ENCODE measurements at regions not wholly inside any gene's neighbourhood (a gene's known extent, or its start where the extent isn't known, plus 50 kb on each side); places are given as distances from the start of the nearest gene placed in this dataset.

DNA sequence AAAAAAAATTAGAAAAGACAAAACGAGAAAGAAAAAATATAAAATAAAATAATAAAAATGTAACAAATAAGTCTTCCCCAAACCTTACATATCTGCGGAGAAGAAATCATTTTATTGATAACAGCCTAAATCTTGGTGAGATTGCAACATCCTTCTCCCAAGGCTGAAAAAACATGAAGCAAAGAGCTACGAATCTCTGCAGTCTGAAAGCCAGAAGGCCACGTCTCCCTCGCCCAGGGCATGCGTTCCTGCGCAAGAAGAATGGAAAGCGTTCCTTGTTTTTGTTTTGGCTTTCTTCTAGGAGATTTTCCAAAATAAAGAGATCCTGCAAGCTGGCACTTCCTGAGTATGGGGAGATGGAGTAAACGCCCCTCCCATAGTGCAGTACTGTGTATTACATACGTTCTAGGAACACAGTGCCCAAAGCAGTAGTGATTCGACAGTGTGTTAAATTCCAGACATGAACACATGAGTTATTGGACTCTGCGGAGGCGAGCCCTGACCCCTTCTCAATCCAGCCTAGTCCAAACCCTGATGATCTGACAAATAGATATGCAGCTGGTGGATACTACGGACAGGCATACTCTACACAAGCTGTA is 126.7 kb upstream of the RREB1 start:
- Histone ChIP-seq H3K79me2 (ENCODE audit: control insufficient read depth, insufficient read depth, low read length) (no peaks in the 10 kb centered on the region), H3K36me3 (ENCODE audit: control insufficient read depth, insufficient read depth, low read length) (no peaks in the 10 kb centered on the region), H3K4me2 (ENCODE audit: insufficient read depth, low read length) (no peak overlapping the region), H3K27me3 (ENCODE audit: control insufficient read depth in 2 of 2, insufficient read depth in 2 of 2, low read length in 2 of 2) (no peaks in the 10 kb centered on the region), H4K20me1 (replicated peaks; ENCODE audit: control insufficient read depth, insufficient read depth, low read length) (no peaks in the 10 kb centered on the region), H3K9ac (ENCODE audit: insufficient read depth in 1 of 2, low read depth in 2 of 2, low read length in 2 of 2) (no peak overlapping the region), H3K27ac (ENCODE audit: extremely low read depth, low read depth, low read length) (no peak overlapping the region), H2AFZ (ENCODE audit: low read depth, low read length) (no peak overlapping the region), H3K9me3 (replicated peaks; ENCODE audit: control insufficient read depth, insufficient read depth, low read depth, low read length) (no peaks in the 10 kb centered on the region), H3K9me1 (ENCODE audit: control insufficient read depth, insufficient read depth, low read length) (no peaks in the 10 kb centered on the region), H3K4me3 (no peak overlapping the region), H3K4me1 (replicated peaks in 1 of 2; ENCODE audit: control insufficient read depth in 2 of 2, insufficient read depth in 2 of 2, low read length in 2 of 2) (peaks cover 3 to 5% of the 10 kb centered on the region in 2 experiments; a peak in 3 of 5 replicates)
- WGBS (ENCODE audit: insufficient coverage, low coverage, missing lambda C conversion rate) = 55% methylated on average over 14 of the region's 14 CpGs
- intact Hi-C loops (cut with micrococcal nuclease) (no loop called here), in situ Hi-C loops (cut with MboI) (no loop called here)
- ChIA-PET CTCF (ENCODE audit: low intra/inter-chr PET ratio) (no interaction called here), POLR2A (interaction anchor here (0.6 to 1.5 kb wide), 3 partner anchors 9 to 16 kb away, joined by 5 to 8 read pairs (median 5); no protein-coding TSS in a partner anchor)
- BruUV-seq (replicated peaks) = no TSS peak
- no peak; the same call in 2 of the 3 replicates for ATAC-seq
- FAIRE-seq = no peak
- DNase-seq (ENCODE audit: extremely low read depth in 1 of 4, low spot score in 3 of 4) = no peak
- peak; percentile 50; the same call in 1 of the 2 replicates for TF ChIP-seq CEBPB (tag; IDR thresholded peaks at IDR 0.05)
- TF ChIP-seq, protein P1, sequence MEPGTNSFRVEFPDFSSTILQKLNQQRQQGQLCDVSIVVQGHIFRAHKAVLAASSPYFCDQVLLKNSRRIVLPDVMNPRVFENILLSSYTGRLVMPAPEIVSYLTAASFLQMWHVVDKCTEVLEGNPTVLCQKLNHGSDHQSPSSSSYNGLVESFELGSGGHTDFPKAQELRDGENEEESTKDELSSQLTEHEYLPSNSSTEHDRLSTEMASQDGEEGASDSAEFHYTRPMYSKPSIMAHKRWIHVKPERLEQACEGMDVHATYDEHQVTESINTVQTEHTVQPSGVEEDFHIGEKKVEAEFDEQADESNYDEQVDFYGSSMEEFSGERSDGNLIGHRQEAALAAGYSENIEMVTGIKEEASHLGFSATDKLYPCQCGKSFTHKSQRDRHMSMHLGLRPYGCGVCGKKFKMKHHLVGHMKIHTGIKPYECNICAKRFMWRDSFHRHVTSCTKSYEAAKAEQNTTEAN (CRISPR knock-in tag; IDR thresholded peaks at IDR 0.05) = no peak

DNA sequence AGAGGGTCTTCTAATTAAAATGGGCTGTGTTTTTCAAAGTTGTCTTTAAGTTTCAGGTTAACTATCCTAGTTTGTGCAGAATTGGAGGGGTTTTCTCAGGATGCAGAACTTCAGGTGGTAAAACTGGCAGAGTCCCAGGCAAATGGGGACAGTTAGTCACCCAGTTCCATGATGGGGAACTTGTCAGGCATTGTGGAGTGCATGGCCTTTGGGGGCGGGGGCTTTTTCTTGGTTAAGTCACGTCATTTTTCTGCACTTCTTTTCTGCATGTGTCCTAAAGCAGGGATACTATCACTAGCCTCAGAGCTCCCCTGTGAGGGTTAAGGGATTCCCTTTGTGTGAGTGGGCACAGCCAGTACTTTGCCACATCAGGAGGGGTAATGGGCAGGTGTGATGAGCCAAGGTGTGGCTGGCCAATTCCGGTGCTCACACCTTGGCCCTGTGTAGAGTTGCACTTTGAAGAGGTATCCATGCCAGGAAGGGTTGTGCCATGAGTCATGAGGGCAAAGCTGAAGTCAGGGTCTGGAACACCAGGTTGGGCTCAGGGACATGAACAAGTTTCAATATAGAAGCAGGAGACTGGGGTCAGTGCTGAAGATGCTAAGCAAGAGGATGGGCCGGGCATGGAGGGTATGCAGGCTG is 126.0 kb upstream of the RREB1 start:
- Histone ChIP-seq H2AFZ (ENCODE audit: low read depth, low read length) (no peak overlapping the region), H3K27me3 (ENCODE audit: control insufficient read depth in 2 of 2, insufficient read depth in 2 of 2, low read length in 2 of 2) (no peaks in the 10 kb centered on the region), H3K36me3 (ENCODE audit: control insufficient read depth, insufficient read depth, low read length) (no peaks in the 10 kb centered on the region), H3K79me2 (ENCODE audit: control insufficient read depth, insufficient read depth, low read length) (no peaks in the 10 kb centered on the region), H3K4me2 (ENCODE audit: insufficient read depth, low read length) (no peak overlapping the region), H4K20me1 (replicated peaks; ENCODE audit: control insufficient read depth, insufficient read depth, low read length) (no peaks in the 10 kb centered on the region), H3K9me1 (ENCODE audit: control insufficient read depth, insufficient read depth, low read length) (no peaks in the 10 kb centered on the region), H3K9me3 (replicated peaks; ENCODE audit: control insufficient read depth, insufficient read depth, low read depth, low read length) (no peaks in the 10 kb centered on the region), H3K27ac (ENCODE audit: extremely low read depth, low read depth, low read length) (no peak overlapping the region), H3K9ac (ENCODE audit: insufficient read depth in 1 of 2, low read depth in 2 of 2, low read length in 2 of 2) (no peak overlapping the region), H3K4me3 (no peak overlapping the region), H3K4me1 (replicated peaks in 1 of 2; ENCODE audit: control insufficient read depth in 2 of 2, insufficient read depth in 2 of 2, low read length in 2 of 2) (no peaks in the 10 kb centered on the region; a peak in 3 of 5 replicates)
- ChIA-PET CTCF (ENCODE audit: low intra/inter-chr PET ratio) (no interaction called here), POLR2A (interaction anchor here (0.8 to 1.5 kb wide), 2 partner anchors 10 to 11 kb away, joined by 5 to 8 read pairs; no protein-coding TSS in a partner anchor)
- in situ Hi-C loops (cut with MboI) (no loop called here), intact Hi-C loops (cut with micrococcal nuclease) (no loop called here)
- BruUV-seq (replicated peaks) = no TSS peak
- no peak for DNase-seq (ENCODE audit: extremely low read depth in 1 of 4, low spot score in 3 of 4)
- no peak for ATAC-seq
- FAIRE-seq = no peak
- 33% methylated on average over 4 of the region's 4 CpGs for WGBS (ENCODE audit: insufficient coverage, low coverage, missing lambda C conversion rate)
- TF ChIP-seq FOSL1 (tag; conservative IDR thresholded peaks at IDR 0.05) = no peak
- TF ChIP-seq, protein P2, sequence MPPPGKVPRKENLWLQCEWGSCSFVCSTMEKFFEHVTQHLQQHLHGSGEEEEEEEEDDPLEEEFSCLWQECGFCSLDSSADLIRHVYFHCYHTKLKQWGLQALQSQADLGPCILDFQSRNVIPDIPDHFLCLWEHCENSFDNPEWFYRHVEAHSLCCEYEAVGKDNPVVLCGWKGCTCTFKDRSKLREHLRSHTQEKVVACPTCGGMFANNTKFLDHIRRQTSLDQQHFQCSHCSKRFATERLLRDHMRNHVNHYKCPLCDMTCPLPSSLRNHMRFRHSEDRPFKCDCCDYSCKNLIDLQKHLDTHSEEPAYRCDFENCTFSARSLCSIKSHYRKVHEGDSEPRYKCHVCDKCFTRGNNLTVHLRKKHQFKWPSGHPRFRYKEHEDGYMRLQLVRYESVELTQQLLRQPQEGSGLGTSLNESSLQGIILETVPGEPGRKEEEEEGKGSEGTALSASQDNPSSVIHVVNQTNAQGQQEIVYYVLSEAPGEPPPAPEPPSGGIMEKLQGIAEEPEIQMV (tag; conservative IDR thresholded peaks at IDR 0.05; ENCODE audit: low read depth) = no peak
- TF ChIP-seq FOXK2 (conservative IDR thresholded peaks at IDR 0.05 in 1 of 2, IDR thresholded peaks at IDR 0.05 in 1 of 2; ENCODE audit: low read depth in 2 of 2) = no peak
- TF ChIP-seq JUNB (CRISPR knock-in tag; conservative IDR thresholded peaks at IDR 0.05) = no peak
- TF ChIP-seq, protein P3, sequence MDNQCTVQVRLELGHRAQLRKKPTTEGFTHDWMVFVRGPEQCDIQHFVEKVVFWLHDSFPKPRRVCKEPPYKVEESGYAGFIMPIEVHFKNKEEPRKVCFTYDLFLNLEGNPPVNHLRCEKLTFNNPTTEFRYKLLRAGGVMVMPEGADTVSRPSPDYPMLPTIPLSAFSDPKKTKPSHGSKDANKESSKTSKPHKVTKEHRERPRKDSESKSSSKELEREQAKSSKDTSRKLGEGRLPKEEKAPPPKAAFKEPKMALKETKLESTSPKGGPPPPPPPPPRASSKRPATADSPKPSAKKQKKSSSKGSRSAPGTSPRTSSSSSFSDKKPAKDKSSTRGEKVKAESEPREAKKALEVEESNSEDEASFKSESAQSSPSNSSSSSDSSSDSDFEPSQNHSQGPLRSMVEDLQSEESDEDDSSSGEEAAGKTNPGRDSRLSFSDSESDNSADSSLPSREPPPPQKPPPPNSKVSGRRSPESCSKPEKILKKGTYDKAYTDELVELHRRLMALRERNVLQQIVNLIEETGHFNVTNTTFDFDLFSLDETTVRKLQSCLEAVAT (IDR thresholded peaks at IDR 0.05) = no peak
- no peak for TF ChIP-seq GABPA (tag; conservative IDR thresholded peaks at IDR 0.05; ENCODE audit: low read depth)

Measured in K562 (cell line).